Left renal pelvis (tissue), 4 donors: ENCODE measurements at regions not wholly inside any gene's neighbourhood (a gene's known extent, or its start where the extent isn't known, plus 50 kb on each side); places are given as distances from the start of the nearest gene placed in this dataset.

Source experiments
- DNase-seq, 4 donors: peaks; one replicate each; pipeline ENCODE4 v3.0.0-alpha.2; 2013; ENCODE audit warnings: low read depth in 4 of 4, low spot score in 3 of 4

DNA sequence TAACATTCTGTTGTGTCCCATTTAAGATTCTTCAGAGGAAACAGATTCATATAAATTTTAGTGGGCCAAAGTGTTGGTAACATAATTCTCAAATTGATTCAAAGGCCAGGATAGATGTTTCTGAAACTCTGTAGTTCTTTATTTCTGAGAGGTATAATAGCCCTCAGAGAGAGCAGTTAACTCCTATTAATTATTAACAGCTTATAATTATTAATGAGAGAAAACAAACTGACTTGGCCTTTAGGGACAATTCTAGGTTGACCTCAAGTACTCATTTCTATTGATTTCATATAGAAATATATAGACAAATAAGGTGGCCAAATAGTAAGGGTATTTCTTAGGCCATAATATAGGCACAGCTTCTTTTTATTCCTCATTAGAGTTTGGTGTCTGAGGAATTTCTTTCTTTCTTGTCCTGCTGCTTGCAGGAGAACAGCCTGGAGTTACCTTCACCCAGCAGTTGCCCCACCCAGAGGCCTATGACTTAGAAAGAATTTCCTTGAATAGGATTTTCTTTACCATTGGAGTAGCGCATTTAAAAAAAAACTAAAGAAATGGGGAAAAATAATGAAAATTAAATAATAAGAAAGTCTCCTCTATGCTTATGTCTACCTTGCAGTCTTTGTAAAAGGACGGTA is 1430.1 kb upstream of the SPRY2 start:
- DNase-seq, result no peak

DNA sequence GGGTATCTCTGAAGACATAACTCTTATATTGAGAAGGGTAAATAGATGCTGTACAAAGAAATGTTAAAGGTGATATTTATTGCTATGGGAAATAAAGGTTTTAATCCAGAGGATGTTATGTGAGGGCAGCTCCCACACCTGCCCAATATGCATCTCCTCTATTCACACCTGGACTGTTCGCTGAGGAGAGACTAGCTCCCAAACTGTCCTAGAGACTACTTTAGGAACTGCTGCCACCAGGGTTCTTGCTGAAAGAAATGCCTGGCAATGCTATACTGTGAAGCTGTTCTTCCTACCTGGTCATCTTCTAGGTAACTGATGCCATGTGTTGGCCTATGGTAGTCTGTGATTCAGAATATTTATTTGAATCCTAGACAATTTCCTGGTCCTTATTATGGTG is 1421.5 kb upstream of the SPRY2 start:
- no peak for DNase-seq

DNA sequence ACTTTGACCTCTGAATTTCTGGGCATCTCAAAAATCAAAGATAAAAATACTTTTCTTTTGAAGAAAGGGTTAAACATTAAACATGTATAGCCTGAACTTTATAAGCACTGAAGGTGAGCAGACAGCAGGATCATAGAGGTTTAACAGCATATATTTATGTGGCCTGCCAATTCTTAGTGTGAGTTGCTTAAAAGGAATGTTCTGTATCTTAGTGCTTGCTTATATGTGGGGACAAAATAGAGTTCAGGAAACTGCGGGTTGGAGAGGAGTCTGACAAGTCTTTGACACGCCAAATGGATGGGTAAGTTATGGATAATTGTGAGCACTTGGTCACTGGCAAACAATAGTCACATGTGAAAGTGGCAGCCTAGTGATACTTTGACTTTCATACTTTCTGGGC is 1419.4 kb upstream of the SPRY2 start:
- no peak for DNase-seq

DNA sequence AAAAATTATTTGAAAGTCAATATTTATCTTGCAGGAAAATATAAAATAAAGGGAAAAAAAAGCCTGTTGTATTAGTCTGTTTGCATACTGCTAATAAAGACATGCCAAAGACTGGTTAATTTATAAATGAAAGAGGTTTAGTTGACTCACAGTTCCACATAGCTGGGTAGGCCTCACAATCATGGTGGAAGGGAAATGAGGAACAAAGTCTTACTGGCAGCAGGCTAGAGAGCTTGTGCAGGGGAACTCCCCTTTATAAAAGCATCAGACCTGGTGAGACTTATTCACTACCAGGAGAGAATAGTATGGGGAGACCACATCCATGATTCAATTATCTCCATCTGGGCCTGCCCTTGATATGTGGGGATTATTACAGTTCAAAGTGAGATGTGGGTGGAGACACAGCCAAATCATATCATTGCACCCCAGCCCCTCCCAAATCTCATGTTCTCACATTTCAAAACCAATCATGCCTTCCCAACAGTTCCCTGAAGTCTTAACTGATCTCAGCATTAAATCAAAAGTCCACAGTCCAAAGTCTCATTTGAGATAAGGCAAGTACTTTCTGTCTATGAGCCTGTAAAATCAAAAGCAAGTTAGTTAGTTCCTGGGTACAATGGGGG is 1416.5 kb upstream of the SPRY2 start:
- no peak for DNase-seq

DNA sequence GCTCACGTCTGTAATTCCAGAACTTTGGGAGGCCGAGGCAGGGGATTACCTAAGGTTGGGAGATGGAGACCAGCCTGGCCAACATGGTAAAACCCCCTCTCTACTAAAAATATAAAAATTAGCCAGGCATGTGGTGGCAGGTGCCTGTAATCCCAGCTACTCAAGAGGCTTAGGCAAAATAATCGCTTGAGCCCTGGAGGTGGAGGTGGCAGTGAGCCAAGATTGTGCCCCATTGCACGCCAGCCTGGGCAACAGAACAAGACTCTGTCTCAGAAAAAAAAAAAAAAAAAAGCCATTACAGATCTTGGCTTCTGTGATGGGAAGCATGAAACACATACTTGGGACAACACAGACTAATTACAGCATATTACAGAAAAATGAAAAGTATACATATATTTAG is 1404.5 kb upstream of the SPRY2 start:
- no peak for DNase-seq

DNA sequence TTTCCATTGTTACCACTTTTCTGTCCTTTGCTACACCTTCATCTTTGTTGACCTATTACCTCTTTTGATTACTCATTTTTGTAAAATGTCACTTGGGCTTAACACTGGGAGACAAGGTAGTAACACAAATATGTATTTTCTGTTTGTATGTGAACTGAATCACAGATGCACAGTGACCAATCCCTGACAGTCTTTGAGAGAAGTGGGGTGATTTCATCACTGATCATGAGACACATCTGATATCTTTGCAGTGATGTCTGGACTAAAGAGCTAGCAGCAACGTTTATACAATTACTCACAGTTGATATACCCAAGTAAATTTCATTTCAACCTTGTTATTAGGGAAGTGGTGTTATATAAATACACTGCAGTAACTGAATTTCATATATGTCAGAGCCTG is 1397.4 kb upstream of the SPRY2 start:
- no peak for DNase-seq

DNA sequence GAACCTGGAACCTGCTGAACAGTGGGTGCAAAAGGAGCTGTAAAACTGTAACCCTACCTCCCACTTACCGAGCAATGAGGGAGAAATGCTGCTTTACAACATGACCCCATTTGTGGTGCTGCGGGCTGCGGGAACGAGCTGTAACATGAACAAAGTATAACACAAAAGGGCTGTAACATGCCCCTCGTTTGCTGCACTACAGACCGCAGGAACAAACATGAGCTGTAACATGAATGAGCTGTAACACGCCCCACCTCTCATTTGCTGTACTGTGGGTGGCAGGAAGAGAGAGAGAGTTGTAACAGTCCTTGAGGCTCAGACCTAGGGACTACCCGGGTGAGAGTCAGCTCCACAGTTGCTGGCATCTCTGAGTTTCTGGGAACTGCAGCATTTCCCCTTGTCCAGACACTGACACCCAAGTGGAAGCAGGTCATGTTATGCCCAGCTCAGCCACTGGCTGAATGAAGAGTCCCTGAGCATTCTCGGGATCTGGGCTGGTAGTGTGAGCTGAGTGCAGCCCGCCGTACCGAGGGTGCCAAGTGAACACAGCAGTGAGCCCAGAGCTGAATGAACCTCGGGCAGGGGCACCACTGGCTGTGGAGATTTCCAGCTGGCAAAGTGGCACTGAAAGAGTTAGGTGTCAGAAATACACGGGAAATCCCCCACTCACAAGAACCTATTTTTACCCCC is 1385.3 kb upstream of the SPRY2 start:
- DNase-seq, result no peak

DNA sequence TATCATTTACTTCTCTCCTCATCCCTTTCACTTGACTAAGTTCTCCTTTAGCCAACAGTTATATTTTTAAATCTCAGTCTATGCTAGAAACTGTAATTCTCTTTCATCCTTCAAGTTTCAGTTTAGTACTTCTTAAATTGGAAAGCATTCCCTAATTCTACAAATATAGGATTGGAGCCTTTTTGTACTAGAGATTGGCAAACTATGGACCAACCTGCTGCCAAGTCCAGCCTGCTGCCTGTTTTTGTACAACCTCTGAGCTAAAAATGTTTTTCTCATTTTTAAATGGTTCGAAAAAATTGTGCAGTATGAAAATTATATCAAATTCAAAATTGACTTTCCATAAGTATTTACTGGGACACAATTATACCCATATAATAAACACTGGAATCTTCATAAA is 1381.5 kb upstream of the SPRY2 start:
- no peak for DNase-seq

- no peak for DNase-seq
These were observed 1380.5 kb upstream of the SPRY2 start for GRCh38 chr13:81721400-81721799.

DNA sequence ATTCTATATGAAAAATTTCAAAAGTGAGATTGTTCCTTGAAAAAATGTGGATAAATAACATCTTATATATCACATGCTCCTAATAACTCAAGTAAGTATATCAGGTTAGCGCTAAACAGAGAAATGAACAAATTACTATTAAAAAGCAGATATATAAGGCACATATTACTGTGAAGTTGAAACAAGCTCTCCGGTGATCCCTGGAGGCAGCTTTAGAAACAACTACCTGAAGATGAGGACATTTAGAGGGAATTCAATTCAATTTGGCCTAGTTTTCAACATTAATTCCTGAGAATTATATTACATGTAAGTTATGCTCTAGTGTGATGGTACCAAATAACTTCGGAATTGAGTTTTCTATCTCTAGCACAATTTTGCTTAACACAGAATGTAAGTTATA is 1373.6 kb upstream of the SPRY2 start:
- DNase-seq, result no peak

GRCh38 chr13:81713201-81713600 is 1372.3 kb upstream of the SPRY2 start:
- DNase-seq, result no peak

DNA sequence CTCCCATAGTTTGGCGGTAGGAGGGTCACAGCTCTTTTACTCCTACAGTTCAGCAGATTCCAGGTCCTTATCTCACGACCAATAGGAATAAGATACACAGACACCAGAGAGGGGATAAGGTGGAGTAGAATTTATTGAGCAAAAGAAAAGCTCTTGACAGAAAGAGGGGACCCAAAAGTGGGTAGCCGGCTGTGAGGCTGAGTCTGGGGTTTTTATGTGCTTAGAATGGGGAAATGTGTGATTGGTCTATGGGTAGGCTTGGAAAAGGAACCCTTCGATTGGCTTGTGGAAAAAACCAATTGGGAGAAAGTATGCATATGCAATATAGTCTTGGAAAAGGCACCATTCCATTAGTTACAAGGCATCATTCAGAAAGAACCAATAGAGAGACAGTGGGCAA is 1356.9 kb upstream of the SPRY2 start:
- DNase-seq, result no peak

DNA sequence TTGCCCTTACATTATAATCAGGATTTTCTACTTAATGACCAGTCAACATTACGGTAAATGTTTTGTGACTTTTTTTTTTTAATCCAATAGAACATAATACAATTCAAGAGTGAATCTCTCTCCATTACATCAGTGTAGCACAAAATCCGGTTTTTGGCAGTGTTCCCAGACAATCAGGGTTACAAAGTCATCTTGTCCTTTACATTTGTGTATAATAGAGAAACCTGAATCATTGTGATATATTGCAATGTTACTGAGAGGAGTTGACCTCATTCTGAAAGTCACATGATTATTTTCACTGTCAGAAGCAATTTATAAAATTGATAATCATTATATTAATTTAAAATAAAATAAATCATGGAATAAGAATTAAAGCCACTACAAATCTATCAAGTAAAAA is 1346.0 kb upstream of the SPRY2 start:
- no peak for DNase-seq

- DNase-seq, result peak in 1 of 4 donors; percentile 8
These were observed 1342.6 kb upstream of the SPRY2 start for GRCh38 chr13:81683521-81683920.

GRCh38 chr13:81682081-81682630 is 1341.2 kb upstream of the SPRY2 start:
- no peak for DNase-seq

DNA sequence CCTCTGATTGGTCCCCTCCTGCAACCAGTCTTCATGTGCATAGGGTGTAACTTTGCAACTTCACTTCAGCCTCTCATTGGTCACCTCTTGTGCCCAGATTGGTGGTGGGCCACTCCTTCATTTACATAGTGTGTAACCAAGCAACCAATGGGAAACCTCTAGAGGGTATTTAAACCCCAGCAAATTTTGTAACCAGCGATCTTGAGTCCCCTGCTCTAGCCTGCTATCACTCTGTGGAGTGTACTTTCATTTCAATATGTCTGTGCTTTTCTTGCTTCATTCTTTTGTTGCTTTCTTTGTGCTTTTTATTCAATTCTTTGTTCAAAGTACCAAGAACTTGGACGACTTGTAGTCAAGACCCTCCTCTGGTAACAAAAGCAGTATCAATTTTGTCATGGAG is 1336.9 kb upstream of the SPRY2 start:
- no peak for DNase-seq

DNA sequence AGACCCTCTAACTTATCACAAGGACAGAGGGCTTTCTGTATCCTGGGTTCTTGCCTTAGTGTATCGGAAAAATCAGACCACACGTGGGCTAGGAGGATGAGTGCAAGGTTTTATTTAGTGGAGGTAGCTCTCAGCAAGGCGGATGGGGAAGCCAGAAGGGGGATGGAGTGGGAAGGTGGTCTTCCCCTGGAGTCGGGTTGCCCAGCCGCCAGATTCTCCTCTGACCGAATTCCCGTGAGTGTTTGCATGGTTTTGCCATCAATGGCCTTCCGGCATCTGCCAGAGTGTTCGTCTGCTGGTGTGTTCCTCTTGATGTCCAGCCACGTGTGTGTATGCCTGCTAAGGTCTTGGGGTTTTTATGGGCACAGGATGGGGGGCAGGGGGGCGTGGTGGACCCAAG is 1335.1 kb upstream of the SPRY2 start:
- DNase-seq, result no peak

GRCh38 chr13:81671064-81671463 is 1330.1 kb upstream of the SPRY2 start:
- no peak for DNase-seq

DNA sequence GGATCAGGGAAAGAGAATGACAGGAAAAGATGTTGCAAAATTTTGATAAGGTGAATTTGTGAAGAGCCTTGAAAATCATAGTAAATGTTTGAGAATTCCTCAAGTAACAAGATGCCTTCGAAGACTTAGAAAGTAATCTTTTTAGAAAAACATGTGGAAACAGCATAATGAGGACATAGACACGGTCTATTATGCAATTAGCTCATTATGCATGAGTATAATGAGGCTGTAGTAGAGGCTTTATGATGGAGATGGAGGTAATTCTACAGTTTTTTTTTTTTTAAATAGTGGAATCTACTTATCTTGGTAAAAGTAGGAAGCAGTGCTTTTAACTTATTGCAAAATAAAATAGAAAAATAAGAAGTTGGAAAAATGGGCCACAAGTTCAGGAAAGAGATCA is 1329.1 kb upstream of the SPRY2 start:
- no peak for DNase-seq

DNA sequence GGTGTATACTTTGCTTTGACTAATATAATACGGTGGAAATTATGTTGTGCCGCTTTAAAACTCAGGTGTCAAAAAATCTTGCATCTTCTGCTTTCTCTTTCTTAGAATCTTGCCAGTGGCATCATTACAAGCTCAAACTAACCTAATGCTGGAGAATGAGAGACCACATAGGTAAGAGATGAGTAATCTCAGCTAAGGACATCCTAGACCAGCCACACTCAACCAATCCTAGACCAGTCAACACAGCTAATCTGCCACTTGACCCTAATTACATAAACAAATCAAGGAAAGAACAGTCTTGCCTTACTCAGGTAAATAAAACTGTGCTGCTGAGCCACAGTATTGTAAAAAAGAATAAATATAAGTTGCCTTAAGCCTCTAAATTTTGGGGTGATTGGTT is 1323.9 kb upstream of the SPRY2 start:
- DNase-seq, result no peak

- DNase-seq, result no peak
These were observed 1319.1 kb upstream of the SPRY2 start for GRCh38 chr13:81659984-81660383.
